BJ (cell line): ENCODE measurements at regions not wholly inside any gene's neighbourhood (a gene's known extent, or its start where the extent isn't known, plus 50 kb on each side); places are given as distances from the start of the nearest gene placed in this dataset.
"Not testable (repeated sequence)": the region's sequence is repeated elsewhere in the genome, so short reads cannot be mapped to it uniquely, and the experiment has no call there.

ENCODE experiments used
- CTCF ChIA-PET: fragments of 350-600 bp; formaldehyde crosslinking; extraction: SDS; loops from one replicate; lab custom pipeline; 2021; ENCODE audit warnings: antibody characterized with exemption, inconsistent platforms; lab: Yijun Ruan, JAX
- POLR2A ChIA-PET: fragments of 300-600 bp; sonication (Branson Sonifier 250); formaldehyde crosslinking; extraction: SDS; loops from one replicate; lab custom pipeline; 2021; ENCODE audit warnings: antibody characterized with exemption; lab: Charles Lee
- DNase-seq: peaks from one replicate; pipeline ENCODE4 v3.0.0-alpha.2; 2011; ENCODE audit warnings: low read depth
- H3K27me3 ChIP-seq: 2 replicates; pipeline ENCODE4 v1.6.0; 2011; ENCODE audit warnings: low read length; ENCODE audit not compliant: control insufficient read depth, insufficient read depth
- H3K36me3 ChIP-seq: 2 replicates; pipeline ENCODE4 v1.5.1; 2011; ENCODE audit warnings: low read length; ENCODE audit not compliant: control insufficient read depth, insufficient read depth
- H3K4me3 ChIP-seq: 2 replicates; pipeline ENCODE4 v1.5.1; 2011; ENCODE audit warnings: low read depth, mild to moderate bottlenecking, control low read depth, low read length
- TF ChIP-seq, protein P1 (sequence below): IDR thresholded peaks from 2 replicates; pipeline ENCODE4 v1.5.1; 2011; ENCODE audit warnings: low read depth, mild to moderate bottlenecking, control low read depth, inconsistent platforms, low read length, moderate library complexity; ENCODE audit not compliant: insufficient read depth

DNA sequence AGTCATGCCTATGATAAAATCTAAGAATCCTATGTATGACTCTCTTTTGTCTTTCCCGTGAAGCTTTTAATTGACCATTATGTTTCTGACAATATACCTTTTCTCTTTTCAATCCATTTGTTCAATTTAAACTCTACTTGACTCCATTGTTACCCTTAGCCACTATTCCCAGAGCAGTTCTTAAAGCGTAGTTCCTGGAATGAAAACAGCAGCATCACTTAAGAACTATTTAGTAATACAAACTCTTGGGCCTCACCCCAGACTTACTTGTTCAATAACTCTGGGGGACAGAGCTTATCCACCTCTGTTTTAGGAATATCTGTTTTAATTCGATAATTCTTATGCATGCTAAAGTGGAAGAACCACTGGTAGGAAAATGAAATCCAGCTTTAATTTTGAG, 358.4 kb downstream of the PRR32 start:
- DNase-seq = no peak
- TF ChIP-seq, protein P1, sequence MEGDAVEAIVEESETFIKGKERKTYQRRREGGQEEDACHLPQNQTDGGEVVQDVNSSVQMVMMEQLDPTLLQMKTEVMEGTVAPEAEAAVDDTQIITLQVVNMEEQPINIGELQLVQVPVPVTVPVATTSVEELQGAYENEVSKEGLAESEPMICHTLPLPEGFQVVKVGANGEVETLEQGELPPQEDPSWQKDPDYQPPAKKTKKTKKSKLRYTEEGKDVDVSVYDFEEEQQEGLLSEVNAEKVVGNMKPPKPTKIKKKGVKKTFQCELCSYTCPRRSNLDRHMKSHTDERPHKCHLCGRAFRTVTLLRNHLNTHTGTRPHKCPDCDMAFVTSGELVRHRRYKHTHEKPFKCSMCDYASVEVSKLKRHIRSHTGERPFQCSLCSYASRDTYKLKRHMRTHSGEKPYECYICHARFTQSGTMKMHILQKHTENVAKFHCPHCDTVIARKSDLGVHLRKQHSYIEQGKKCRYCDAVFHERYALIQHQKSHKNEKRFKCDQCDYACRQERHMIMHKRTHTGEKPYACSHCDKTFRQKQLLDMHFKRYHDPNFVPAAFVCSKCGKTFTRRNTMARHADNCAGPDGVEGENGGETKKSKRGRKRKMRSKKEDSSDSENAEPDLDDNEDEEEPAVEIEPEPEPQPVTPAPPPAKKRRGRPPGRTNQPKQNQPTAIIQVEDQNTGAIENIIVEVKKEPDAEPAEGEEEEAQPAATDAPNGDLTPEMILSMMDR = no peak
- ChIA-PET CTCF (no interaction called here), POLR2A (no interaction called here)
- H3K27me3 ChIP-seq = no peaks in the 10 kb centered on the region
- H3K36me3 ChIP-seq = no peaks in the 10 kb centered on the region
- H3K4me3 ChIP-seq = no peak overlapping the region

DNA sequence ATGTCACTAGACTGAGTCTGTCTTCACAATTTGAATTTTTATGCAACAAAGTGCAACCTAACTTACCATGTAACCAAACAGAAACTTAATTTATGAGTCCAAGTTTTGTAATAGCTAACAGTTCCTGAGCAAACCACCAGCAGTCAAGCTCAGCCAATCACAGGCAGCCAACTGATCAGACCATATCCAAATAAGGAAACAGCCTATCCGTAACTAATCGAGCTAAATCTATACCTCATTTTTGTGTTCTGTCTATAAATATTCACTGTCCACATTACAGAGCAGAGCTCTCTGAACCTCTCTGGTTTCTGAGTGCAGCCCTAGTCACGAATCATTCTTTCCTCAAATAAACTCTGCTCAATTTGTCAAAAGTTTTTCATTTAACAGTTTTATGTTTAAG, 367.6 kb downstream of the PRR32 start:
- H3K4me3 ChIP-seq = no peak overlapping the region
- POLR2A ChIA-PET = no interaction called here
- TF ChIP-seq, protein P1 = no peak
- no peaks in the 10 kb centered on the region for H3K36me3 ChIP-seq
- H3K27me3 ChIP-seq = no peaks in the 10 kb centered on the region
- no peak for DNase-seq
- CTCF ChIA-PET = no interaction called here

GRCh38 chrX:127190381-127190780, 370.9 kb downstream of the PRR32 start:
- H3K36me3 ChIP-seq = no peaks in the 10 kb centered on the region
- ChIA-PET POLR2A (no interaction called here), CTCF (no interaction called here)
- DNase-seq = no peak
- no peaks in the 10 kb centered on the region for H3K27me3 ChIP-seq
- TF ChIP-seq, protein P1 = no peak
- H3K4me3 ChIP-seq = no peak overlapping the region

DNA sequence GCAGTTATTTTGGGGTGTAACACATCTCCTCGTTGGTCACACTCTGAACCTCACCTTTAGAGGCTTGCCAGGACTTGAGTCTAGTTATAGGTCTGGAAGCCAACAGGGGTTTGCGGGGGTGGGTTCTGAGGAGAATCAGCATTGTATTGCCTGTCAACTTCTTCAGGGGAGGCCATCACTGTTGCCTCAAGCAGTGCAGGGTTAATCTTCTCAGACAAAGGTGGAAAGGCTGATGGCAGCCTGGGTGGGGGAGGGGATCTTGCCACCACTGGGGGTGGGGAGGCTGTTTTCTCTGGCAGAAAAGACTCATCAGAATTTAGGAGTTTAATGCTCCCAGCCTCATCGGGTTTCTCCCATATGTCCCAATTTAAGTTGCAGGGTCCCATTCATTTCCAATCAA, 387.8 kb downstream of the PRR32 start:
- CTCF ChIA-PET = no interaction called here
- Histone ChIP-seq H3K36me3 (no peaks in the 10 kb centered on the region), H3K27me3 (no peaks in the 10 kb centered on the region), H3K4me3 (no peak overlapping the region)
- TF ChIP-seq, protein P1 = no peak
- DNase-seq = no peak
- POLR2A ChIA-PET = no interaction called here

GRCh38 chrX:127221821-127222220, 402.3 kb downstream of the PRR32 start:
- H3K36me3 ChIP-seq, CTCF ChIA-PET, H3K27me3 ChIP-seq, DNase-seq, H3K4me3 ChIP-seq, POLR2A ChIA-PET: not testable (repeated sequence)

DNA sequence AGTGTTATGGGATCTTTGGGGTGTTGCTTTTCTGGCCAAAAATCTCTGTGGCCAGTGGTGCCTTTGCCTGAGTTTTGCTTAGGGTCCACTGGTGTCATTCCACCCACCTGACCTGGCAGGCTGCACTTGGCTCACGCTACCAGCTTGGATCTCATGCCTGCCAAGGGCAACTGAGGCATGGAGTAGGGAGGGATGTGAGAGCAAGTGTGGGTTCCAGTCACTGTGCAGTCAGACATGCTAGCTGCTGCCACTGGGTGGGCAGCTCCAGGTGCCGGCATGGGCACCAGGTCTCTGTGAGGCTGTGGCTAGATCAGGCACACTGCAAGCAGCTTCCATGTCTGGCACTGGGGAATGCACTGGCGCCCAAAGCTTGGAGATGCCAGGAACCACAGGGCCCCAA, 424.1 kb downstream of the PRR32 start:
- no peaks in the 10 kb centered on the region for H3K36me3 ChIP-seq
- TF ChIP-seq, protein P1 = no peak

More for the DNA sequence above, 424.1 kb downstream of the PRR32 start:
- POLR2A ChIA-PET = no interaction called here
- no peak overlapping the region for H3K4me3 ChIP-seq
- DNase-seq = no peak
- H3K27me3 ChIP-seq = no peaks in the 10 kb centered on the region
- CTCF ChIA-PET = no interaction called here
